ENCODE measurements at regions not wholly inside any gene's neighbourhood (a gene's known extent, or its start where the extent isn't known, plus 50 kb on each side); places are given as distances from the start of the nearest gene placed in this dataset.

DNA sequence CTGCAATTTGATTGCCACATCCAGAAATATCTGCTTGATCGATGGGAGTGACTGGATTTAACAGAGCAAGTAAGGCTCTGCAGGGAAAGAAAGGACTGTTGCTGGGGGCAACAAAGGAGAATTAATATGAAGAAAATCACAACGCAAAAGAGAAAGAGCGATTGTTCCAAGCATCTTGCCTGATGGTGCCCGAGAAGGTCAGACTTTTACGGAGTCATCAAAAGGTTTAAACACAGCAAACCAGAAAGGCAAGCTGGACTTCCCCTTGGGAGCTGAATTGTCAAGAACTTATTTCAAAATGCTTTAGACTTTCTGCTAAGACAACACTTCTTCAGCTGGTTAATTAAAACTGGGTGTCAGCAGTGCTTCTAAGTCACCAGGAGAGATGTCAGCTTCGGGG lies 791.5 kb downstream of the MED13L start:
- TF ChIP-seq, protein P1, sequence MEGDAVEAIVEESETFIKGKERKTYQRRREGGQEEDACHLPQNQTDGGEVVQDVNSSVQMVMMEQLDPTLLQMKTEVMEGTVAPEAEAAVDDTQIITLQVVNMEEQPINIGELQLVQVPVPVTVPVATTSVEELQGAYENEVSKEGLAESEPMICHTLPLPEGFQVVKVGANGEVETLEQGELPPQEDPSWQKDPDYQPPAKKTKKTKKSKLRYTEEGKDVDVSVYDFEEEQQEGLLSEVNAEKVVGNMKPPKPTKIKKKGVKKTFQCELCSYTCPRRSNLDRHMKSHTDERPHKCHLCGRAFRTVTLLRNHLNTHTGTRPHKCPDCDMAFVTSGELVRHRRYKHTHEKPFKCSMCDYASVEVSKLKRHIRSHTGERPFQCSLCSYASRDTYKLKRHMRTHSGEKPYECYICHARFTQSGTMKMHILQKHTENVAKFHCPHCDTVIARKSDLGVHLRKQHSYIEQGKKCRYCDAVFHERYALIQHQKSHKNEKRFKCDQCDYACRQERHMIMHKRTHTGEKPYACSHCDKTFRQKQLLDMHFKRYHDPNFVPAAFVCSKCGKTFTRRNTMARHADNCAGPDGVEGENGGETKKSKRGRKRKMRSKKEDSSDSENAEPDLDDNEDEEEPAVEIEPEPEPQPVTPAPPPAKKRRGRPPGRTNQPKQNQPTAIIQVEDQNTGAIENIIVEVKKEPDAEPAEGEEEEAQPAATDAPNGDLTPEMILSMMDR (IDR thresholded peaks at IDR 0.05): no peak
- no peak for TF ChIP-seq POLR2A (IDR thresholded peaks at IDR 0.05)

All from lower leg skin (tissue), 3 donors.